ENCODE measurements at regions not wholly inside any gene's neighbourhood (a gene's known extent, or its start where the extent isn't known, plus 50 kb on each side); places are given as distances from the start of the nearest gene placed in this dataset.
"Not testable (repeated sequence)": the region's sequence is repeated elsewhere in the genome, so short reads cannot be mapped to it uniquely, and the experiment has no call there.

DNA sequence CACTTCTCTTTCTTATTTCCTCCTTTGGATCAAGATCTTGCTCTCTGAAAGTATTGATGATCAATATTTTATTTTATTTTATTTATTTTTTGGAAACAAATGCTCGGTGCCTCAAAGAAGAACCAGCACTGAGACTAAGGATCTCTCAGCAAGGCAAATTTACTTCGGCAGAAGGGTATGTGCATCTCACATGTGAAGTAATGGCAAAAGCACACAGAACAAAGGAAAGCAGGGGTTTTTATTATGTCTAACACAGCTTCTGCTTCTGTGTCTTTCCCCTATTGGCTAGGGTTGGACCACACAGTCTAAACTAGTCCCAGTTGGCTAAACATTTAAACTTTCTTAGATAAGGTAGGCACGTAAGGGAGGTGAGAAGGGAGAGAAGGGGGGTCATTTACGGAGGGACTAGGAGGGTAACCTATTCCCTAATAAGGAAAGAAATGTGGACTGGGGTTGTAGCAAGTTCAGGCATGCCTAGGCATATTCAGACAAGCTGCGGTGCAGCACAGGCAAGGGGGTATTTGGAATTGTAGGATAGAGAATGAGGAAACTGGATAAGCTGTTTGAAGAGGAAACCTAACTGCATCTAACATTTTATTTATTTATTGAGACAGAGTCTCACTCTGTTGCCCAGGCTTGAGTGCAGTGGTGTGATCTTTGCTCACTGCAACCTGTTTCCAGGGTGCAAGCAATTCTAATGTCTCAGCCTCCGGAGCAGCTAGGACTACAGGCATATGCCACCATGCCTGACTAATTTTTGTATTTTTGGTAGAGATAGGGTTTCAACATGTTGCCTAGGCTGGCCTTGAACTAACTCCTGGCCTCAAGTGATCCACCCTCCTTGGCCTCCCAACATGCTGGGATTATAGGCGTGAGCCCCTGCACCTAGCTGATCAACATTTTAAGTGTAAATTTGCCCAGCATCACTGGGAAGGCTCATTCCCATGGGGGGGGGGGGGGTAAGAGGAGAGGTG lies 90.0 kb upstream of the EIF5 start:
- DNase-seq = no peak
- Histone ChIP-seq H3K36me3 (no peaks in the 10 kb centered on the region), H3K4me3 (no peak overlapping the region), H3K9me3 (no peaks in the 10 kb centered on the region), H3K27me3 (no peaks in the 10 kb centered on the region)

DNA sequence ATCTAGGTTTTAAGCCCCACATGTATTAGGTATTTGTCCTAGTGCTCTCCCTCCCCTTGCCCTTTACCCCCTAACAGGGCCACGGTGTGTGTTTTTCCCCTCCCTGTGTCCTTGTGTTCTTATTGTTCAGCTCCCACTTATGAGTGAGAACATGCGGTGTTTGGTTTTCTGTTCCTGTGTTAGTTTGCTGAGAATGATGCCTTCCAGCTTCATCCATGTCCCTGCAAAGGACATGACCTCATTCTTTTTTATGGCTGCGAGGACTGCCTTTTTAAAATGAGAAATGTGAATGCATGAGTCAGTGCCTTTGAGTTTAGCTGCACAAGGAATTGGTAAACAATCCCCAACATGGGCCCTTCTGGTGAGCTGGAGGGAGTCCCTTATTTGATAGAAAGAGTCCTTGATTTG lies 88.4 kb upstream of the EIF5 start:
- not testable (repeated sequence) for H3K9me3 ChIP-seq, H3K27me3 ChIP-seq, H3K36me3 ChIP-seq, H3K4me3 ChIP-seq, DNase-seq

DNA sequence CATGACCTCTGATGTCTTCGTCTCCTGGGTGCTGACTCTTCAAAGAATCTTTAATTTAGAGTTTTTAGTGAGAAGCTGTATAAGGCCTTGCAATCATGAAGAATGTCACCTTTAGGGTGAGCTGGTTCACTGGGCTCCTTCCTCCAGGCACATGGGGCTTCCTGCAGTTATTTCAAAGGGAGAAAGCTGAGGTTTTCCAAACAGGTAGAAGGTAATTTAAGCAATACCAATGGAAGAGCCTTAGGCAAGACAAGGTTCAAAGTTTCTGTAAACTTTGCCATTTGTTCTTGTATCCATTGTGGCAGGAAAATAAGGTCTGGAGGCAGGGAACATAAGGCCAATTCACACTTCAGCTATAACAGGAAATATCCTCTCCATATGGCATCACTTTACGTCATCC lies 88.0 kb upstream of the EIF5 start:
- Histone ChIP-seq H3K36me3 (no peaks in the 10 kb centered on the region), H3K4me3 (no peak overlapping the region), H3K9me3 (no peaks in the 10 kb centered on the region), H3K27me3 (no peaks in the 10 kb centered on the region)
- DNase-seq = no peak

GRCh38 chr14:103247169-103247606 lies 86.8 kb upstream of the EIF5 start:
- DNase-seq = no peak
- H3K36me3 ChIP-seq = no peaks in the 10 kb centered on the region
- no peaks in the 10 kb centered on the region for H3K27me3 ChIP-seq
- no peak overlapping the region for H3K4me3 ChIP-seq
- no peaks in the 10 kb centered on the region for H3K9me3 ChIP-seq

DNA sequence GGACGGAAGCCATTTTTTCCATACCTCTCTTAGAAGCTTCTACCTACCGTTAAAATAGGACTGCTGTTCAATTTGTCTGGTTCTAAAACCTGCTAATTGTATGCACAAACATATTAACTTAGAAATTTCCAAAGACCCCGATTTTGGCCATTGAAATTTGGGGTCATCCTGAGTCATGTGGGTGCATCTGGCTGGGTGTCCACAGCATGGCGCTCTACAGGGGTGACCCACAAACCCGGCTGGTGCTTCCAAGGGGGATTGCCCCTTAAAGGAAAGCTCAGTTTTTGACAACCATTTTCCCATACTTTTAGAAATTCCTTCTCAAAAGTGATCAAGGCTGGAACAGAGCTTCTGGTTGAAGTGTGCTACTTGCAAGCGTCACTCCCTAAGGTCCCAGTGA lies 83.9 kb upstream of the EIF5 start:
- no peaks in the 10 kb centered on the region for H3K36me3 ChIP-seq
- no peak for DNase-seq
- no peaks in the 10 kb centered on the region for H3K9me3 ChIP-seq
- H3K27me3 ChIP-seq = no peaks in the 10 kb centered on the region
- no peak overlapping the region for H3K4me3 ChIP-seq

DNA sequence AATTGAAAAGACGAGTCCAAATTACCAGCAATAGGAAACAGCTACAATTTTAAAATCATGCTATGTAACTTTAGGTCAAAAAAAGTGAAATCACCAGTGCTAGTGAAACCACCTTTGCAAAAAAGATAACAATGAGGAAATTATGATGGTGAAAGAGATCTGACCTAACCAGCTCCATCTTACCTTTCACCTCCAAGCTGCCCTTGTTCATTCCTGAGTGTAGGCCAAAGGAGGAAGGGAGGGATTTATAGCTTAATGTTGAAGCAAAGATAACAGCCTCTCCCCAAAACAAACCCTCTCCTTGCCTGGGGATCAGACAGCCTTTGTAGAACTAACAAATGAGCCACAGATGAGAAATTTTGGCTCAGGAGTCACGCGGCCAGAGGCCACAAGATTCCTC lies 83.2 kb upstream of the EIF5 start:
- H3K36me3 ChIP-seq = no peaks in the 10 kb centered on the region
- no peak for DNase-seq
- no peaks in the 10 kb centered on the region for H3K27me3 ChIP-seq
- H3K4me3 ChIP-seq = no peak overlapping the region
- H3K9me3 ChIP-seq = no peaks in the 10 kb centered on the region

GRCh38 chr14:103255555-103255954 lies 78.5 kb upstream of the EIF5 start:
- DNase-seq = no peak
- Histone ChIP-seq H3K27me3 (no peaks in the 10 kb centered on the region), H3K36me3 (no peaks in the 10 kb centered on the region), H3K9me3 (no peaks in the 10 kb centered on the region), H3K4me3 (no peak overlapping the region)

GRCh38 chr14:103256406-103256805 lies 77.6 kb upstream of the EIF5 start:
- no peak overlapping the region for H3K4me3 ChIP-seq
- DNase-seq = no peak
- no peaks in the 10 kb centered on the region for H3K36me3 ChIP-seq
- no peaks in the 10 kb centered on the region for H3K27me3 ChIP-seq
- no peaks in the 10 kb centered on the region for H3K9me3 ChIP-seq

DNA sequence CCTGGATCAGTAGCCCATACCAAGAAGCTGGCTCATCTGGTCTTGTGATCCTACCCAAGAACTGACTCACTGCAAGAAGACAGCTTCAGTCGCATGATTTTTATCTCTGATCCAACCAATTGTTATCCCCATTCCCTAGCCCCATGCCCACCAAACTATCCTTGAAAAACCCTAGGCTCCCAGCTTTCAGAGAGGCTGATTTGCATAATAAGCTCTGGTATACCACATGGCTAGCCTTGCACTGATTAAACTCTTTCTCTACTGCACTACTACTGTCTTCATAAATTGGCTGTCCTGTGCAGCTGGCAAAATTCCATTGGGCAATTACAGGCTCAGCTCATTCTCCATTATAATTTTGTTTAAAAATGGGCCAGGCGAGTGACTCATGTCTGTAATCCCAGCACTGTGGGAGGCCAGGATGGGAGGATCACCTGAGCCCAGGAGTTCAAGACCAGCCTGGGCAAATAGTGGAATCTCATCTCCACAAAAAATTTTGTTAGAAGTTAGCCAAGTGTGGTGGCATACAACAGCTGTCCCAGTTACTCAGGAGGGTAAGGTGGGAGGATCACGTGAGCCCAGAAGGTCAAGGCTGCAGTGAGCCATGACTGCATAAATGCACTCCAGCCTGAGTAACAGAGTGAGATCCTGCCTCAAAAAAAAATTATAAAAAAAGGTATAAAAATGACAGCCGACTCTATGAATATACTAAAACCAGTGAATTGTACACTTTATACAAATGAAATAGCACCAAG lies 76.7 kb upstream of the EIF5 start:
- H3K27me3 ChIP-seq = no peaks in the 10 kb centered on the region
- no peak for DNase-seq
- H3K4me3 ChIP-seq = no peak overlapping the region
- no peaks in the 10 kb centered on the region for H3K36me3 ChIP-seq
- H3K9me3 ChIP-seq = no peaks in the 10 kb centered on the region

DNA sequence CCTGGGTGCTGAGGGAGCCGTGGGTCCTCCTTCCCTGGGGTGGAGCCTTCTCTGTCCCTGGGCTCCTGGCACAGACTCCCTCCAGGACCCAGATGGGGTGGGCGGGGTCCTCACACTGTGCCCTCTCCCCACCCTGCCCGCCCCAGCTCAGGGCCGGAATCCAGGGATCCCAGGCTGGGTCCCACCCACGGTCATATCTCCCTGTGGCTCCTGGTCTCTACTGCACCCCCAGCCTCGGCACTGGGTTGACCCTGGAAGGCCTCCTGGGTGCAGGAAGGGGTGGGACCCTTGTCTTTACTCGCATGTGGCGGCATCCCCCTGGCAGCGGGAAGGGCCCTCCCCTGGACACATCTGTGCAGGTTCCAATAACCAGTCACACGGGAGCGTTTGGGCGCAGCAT lies 75.8 kb upstream of the EIF5 start:
- DNase-seq = no peak
- H3K36me3 ChIP-seq = no peaks in the 10 kb centered on the region
- H3K27me3 ChIP-seq = no peaks in the 10 kb centered on the region
- no peaks in the 10 kb centered on the region for H3K9me3 ChIP-seq
- H3K4me3 ChIP-seq = no peak overlapping the region

- H3K9me3 ChIP-seq = no peaks in the 10 kb centered on the region
- DNase-seq = no peak
- no peaks in the 10 kb centered on the region for H3K27me3 ChIP-seq
- no peak overlapping the region for H3K4me3 ChIP-seq
- H3K36me3 ChIP-seq = no peaks in the 10 kb centered on the region
Measured at GRCh38 chr14:103259184-103259583, 74.9 kb upstream of the EIF5 start.

DNA sequence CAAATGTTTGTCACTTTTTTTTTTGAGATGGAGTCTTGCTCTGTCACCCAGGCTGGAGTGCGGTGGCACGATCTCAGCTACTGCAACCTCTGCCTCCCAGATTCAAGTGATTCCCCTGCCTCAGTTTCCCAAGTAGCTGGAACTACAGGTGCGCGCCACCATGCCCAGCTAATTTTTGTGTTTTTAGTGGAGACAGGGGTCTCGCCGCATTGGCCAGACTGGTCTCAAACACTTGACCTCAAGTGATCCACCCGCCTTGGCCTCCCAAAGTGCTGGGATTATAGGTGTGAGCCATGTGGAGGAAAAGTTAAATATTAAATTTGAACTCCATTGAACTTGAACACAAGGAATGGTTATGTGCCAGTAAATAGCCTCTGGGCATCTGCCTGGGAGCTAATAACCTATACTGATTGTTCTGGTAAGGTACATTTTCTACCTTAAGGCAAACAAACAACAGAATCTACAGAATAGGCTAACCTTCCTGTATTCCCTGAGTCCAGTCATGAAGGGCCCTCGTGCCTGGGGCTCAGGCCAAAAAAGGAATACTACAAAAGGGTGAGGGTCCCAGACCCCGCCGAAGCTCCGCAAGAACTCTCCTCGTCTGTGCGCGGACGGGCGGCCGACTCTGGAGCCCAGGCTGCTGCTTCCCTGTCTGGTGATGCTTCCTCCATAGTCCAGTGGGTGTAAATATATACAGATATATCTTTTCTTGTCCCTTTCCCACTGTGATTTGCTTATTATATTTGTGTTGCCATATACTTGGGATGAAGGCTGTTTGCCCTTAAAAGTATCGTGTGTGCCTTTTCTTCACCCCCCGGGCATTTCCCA lies 74.0 kb upstream of the EIF5 start:
- no peaks in the 10 kb centered on the region for H3K27me3 ChIP-seq
- H3K9me3 ChIP-seq = no peaks in the 10 kb centered on the region
- H3K4me3 ChIP-seq = peak overlapping the region; percentile 54
- DNase-seq = no peak
- H3K36me3 ChIP-seq = no peaks in the 10 kb centered on the region

DNA sequence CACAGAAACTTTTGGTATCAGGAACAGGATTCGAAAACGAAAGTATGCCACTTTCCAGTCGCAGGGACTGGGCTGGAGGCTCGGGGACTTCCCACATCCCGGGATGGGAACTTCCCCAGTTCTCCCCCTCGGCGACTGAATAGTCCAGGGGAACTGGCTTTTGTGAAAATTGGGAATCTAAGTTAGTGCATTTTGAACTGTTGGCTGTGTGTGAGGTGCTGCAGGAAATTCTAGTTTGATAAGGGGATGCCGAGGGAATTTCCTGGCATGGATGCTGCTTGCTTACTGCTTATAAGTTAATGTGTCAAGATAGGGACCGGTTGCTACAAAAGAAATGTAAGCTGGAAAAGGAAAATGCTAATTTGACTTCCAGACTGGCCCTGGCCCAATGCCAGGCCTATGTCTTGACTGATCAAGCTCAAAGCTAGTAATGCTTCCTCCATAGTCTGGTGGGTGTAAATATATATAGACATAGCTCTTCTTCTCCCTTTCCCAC lies 73.4 kb upstream of the EIF5 start:
- Histone ChIP-seq H3K36me3 (no peaks in the 10 kb centered on the region), H3K9me3 (no peaks in the 10 kb centered on the region), H3K4me3 (peak overlapping the region; percentile 54), H3K27me3 (no peaks in the 10 kb centered on the region)
- peak; percentile 20 for DNase-seq

DNA sequence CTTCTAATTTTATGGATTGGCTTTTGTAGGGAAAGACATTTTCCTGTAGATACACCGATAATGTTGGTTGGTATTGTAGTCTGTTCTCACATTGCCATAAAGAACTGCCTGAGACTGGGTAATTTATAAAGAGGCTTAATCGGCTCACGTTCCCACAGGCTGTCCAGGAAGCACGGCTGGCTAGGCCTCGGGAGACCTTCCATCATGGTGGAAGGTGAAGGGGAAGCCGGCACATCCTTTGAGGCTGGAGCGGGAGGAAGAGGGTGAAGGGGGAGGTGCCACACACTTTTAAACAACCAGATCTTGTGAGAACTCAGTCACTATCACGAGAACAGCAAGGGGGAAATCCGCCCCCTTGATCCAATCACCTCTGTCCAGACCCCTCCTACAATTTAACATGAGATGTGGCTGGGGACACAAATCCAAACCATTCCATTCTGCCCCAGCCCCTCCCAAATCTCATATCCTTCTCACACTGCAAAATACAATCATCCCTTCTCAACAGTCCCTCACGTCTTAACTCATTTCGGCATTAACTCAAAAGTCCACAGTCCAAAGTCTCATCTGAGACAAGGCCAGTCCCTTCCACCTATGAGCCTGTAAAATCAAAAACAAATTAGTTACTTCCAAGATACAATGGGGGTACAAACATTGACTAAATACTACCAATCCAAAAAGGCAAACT lies 66.7 kb upstream of the EIF5 start:
- Histone ChIP-seq H3K9me3 (no peaks in the 10 kb centered on the region), H3K27me3 (no peaks in the 10 kb centered on the region), H3K36me3 (no peaks in the 10 kb centered on the region), H3K4me3 (no peak overlapping the region)
- no peak for DNase-seq

GRCh38 chr14:103271189-103271588 lies 62.8 kb upstream of the EIF5 start:
- Histone ChIP-seq H3K36me3 (no peaks in the 10 kb centered on the region), H3K4me3 (no peak overlapping the region), H3K27me3 (no peaks in the 10 kb centered on the region), H3K9me3 (no peaks in the 10 kb centered on the region)
- no peak for DNase-seq

GRCh38 chr14:103273145-103273744 lies 60.8 kb upstream of the EIF5 start:
- DNase-seq = no peak
- H3K4me3 ChIP-seq = no peak overlapping the region
- no peaks in the 10 kb centered on the region for H3K27me3 ChIP-seq
- no peaks in the 10 kb centered on the region for H3K9me3 ChIP-seq
- no peaks in the 10 kb centered on the region for H3K36me3 ChIP-seq
